IgD-negative memory B cell (primary cell): ENCODE measurements at regions not wholly inside any gene's neighbourhood (a gene's known extent, or its start where the extent isn't known, plus 50 kb on each side); places are given as distances from the start of the nearest gene placed in this dataset.

ENCODE experiments used
- H3K27ac Mint-ChIP-seq, 3 donors: one replicate each; pipeline ENCODE4 v1.8.0; 2020 to 2022; ENCODE audit warnings: mild to moderate bottlenecking in 3 of 3, mixed read lengths in 3 of 3, moderate library complexity in 1 of 3
- H3K27me3 Mint-ChIP-seq: one replicate; pipeline ENCODE4 v1.8.0; 2021; ENCODE audit warnings: mixed read lengths
- H3K36me3 Mint-ChIP-seq: one replicate; pipeline ENCODE4 v1.8.0; 2020; ENCODE audit warnings: mild to moderate bottlenecking, mixed read lengths
- H3K4me1 Mint-ChIP-seq, 3 donors: one replicate each; pipeline ENCODE4 v1.8.0; 2020 to 2022; ENCODE audit warnings: mixed read lengths in 3 of 3, mild to moderate bottlenecking in 1 of 3
- H3K4me3 Mint-ChIP-seq, 4 donors: one replicate each; pipeline ENCODE4 v1.8.0; 2020 to 2022; ENCODE audit warnings: mild to moderate bottlenecking in 4 of 4, mixed read lengths in 4 of 4, moderate library complexity in 3 of 4
- H3K9me3 Mint-ChIP-seq, 3 donors: one replicate each; pipeline ENCODE4 v1.8.0; 2020 to 2021; ENCODE audit warnings: mixed read lengths in 3 of 3, mild to moderate bottlenecking in 1 of 3

DNA sequence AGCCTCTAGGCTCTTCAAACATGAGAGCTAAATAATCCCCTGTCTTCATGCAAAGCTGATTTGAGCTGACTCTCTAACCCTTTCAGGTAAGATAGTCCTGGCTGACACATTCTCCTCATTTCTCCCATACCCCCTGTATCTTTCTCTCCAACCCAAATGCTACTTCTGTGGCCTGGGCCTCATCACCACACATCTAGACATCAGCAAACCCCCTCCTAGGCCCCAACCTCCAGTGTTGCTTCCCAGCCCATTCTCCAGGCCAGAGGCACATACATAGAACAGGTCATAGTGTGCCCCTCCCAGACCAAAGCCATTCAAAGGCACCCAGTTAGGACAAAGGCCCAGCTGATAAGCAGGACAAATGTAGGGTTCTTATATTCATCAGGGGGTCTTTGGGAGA lies 84.9 kb downstream of the ANKRD60 start:
- H3K27me3 Mint-ChIP-seq = peaks cover 8% of the 10 kb centered on the region
- no peak overlapping the region for H3K4me3 Mint-ChIP-seq
- no peaks in the 10 kb centered on the region for H3K4me1 Mint-ChIP-seq
- no peaks in the 10 kb centered on the region for H3K36me3 Mint-ChIP-seq
- no peak overlapping the region for H3K27ac Mint-ChIP-seq
- H3K9me3 Mint-ChIP-seq = peaks cover 0 to 8% (median 0%) of the 10 kb centered on the region in 3 donors

- Mint-ChIP-seq H3K4me3 (no peak overlapping the region), H3K27me3 (peaks cover 11% of the 10 kb centered on the region), H3K9me3 (peaks cover 0 to 7% (median 0%) of the 10 kb centered on the region in 3 donors), H3K4me1 (no peaks in the 10 kb centered on the region), H3K36me3 (no peaks in the 10 kb centered on the region), H3K27ac (no peak overlapping the region)
Measured at GRCh38 chr20:58142843-58143185, 85.6 kb downstream of the ANKRD60 start.

DNA sequence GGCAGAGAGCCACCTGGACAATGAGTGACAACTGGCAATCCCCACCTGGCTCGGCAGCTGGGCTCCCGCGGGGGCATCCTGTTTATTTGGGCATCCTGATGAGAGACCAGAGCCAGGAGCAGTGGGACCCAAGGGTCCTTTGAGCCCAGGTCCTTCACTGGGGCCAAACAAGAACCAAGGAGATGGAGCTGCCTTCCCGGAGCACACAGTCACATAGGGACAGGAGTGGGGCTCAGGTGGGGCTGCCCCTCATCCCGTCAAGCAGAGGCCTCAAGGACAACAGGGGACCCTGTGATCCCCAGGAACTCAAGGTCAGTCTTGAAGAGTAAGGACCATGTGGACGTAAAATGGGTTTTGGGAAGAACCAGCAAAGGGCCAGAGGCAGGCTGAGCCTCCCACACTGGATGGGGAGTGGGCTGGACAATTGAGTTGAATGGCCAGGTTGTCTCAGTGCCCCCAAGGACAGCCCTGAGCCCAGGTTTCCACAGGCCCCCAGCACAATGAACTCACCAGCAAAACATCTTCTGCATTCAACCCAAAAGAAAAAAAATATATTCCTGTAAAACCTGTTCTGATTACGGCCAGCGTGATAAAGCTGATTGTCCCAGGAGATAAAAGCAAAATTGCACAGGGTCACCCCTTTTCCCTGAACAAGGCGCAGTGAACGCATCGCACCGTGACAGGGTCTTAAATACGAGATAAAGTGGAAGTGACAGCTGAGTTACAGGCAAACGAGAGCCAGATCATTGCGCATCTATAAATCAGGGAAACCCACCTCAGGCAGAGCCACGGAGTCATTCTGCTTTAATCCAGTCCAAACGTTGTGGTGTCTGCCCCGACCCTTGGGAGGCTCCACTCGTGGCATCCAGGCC lies 86.2 kb downstream of the ANKRD60 start:
- Mint-ChIP-seq H3K36me3 (no peaks in the 10 kb centered on the region), H3K4me1 (no peaks in the 10 kb centered on the region), H3K27me3 (peaks cover 14% of the 10 kb centered on the region), H3K4me3 (no peak overlapping the region), H3K27ac (no peak overlapping the region), H3K9me3 (peaks cover 0 to under 1% (median 0%) of the 10 kb centered on the region in 3 donors)

DNA sequence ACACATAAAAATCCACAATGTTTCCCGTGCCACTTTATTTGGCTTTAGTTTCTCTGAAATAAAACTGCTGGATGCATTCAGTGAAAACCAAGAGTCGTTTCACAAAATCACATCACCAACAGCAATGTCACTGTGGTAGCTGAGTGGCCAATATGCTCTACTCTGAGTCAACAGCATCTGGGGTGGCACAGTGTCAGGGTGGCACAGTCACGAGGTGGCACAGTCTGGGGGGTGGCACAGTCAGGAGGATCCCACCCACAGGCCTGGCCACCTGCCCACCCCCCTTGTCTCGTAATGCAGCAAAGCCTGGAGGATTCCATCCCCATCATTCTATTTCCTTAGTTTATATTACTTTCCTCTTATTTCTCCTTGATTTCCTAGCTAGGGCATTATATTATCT lies 87.0 kb downstream of the ANKRD60 start:
- peaks cover 20% of the 10 kb centered on the region for H3K27me3 Mint-ChIP-seq
- no peaks in the 10 kb centered on the region for H3K4me1 Mint-ChIP-seq

DNA sequence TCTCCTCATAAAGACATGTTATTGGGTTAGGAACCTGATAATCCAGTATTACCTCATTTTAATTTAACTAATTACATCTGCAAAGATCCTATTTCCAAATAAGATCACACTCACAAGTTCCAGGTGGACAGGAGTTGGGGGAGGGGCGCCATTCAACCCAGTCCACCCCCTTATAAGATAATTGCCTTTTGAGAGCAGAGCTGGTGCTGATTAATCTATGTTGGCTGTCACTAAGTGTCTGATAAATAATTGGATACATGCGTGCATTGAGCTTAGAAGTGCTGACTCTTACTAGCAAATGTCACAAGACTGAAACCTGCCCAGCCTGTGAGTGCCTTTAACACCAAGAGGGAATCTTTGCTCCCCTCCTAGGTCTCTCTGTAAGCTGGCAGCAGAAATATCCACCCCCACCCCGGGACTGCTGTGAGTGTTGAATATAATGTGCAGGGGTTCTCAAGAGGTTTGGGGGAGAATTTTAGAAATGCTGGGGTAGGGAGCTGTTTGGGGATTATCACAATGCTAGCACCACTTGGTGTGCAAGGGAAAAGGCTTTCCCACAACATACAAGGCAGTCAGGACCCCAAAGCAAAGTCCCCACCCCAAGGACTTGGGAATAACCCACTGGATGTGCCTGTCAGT lies 87.5 kb downstream of the ANKRD60 start:
- H3K27ac Mint-ChIP-seq = no peak overlapping the region
- H3K36me3 Mint-ChIP-seq = no peaks in the 10 kb centered on the region
- no peaks in the 10 kb centered on the region for H3K4me1 Mint-ChIP-seq
- H3K4me3 Mint-ChIP-seq = no peak overlapping the region
- H3K9me3 Mint-ChIP-seq = no peaks in the 10 kb centered on the region
- peaks cover 22% of the 10 kb centered on the region for H3K27me3 Mint-ChIP-seq

More for the DNA sequence above, 87.0 kb downstream of the ANKRD60 start:
- Mint-ChIP-seq H3K9me3 (no peaks in the 10 kb centered on the region), H3K4me3 (no peak overlapping the region), H3K27ac (no peak overlapping the region), H3K36me3 (no peaks in the 10 kb centered on the region)

- Mint-ChIP-seq H3K27me3 (peaks cover 24% of the 10 kb centered on the region), H3K4me3 (no peak overlapping the region), H3K36me3 (no peaks in the 10 kb centered on the region), H3K27ac (no peak overlapping the region), H3K4me1 (no peaks in the 10 kb centered on the region), H3K9me3 (no peaks in the 10 kb centered on the region)
Measured at GRCh38 chr20:58139849-58140786, 88.3 kb downstream of the ANKRD60 start.

GRCh38 chr20:58138395-58138794 lies 90.1 kb downstream of the ANKRD60 start:
- peaks cover 27% of the 10 kb centered on the region for H3K27me3 Mint-ChIP-seq
- H3K4me3 Mint-ChIP-seq = no peak overlapping the region
- peaks cover 0 to 1% (median 0%) of the 10 kb centered on the region in 3 donors for H3K4me1 Mint-ChIP-seq
- H3K9me3 Mint-ChIP-seq = peaks cover 0 to 2% (median 0%) of the 10 kb centered on the region in 3 donors
- H3K27ac Mint-ChIP-seq = no peak overlapping the region
- no peaks in the 10 kb centered on the region for H3K36me3 Mint-ChIP-seq

DNA sequence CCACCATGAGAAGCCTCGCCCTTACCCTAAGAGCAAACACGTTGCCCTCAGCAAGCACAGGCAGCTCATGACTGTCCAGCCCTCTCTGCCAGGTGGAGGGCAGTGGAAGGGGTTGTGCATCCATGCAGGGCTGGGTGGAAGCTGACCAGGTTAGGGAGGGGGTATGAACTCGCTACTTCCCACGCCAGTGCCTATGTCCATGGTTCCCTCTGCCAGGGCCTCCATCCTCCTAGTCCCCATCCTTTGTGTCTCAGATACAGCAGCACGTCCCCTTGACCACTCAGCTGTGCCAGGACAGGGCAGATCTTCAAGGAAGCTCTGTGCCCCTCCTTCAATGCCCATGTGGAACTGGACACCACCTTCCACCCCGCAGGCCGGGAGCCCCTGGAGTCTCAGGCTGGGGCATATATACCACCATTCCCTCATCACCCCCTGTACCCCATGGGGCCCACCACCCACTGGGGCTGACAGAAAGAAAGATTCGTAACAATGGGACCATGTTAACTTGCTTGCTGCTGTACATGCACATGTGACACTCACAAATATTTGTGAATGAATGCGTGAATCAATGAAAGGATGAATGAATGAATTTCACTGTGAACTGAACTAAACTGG lies 90.7 kb downstream of the ANKRD60 start:
- Mint-ChIP-seq H3K4me1 (peaks cover 0 to 1% (median 0%) of the 10 kb centered on the region in 3 donors), H3K9me3 (peaks cover 0 to 2% (median 0%) of the 10 kb centered on the region in 3 donors), H3K4me3 (no peak overlapping the region), H3K27ac (no peak overlapping the region), H3K36me3 (no peaks in the 10 kb centered on the region), H3K27me3 (peaks cover 27% of the 10 kb centered on the region)

- Mint-ChIP-seq H3K27ac (no peak overlapping the region), H3K4me3 (no peak overlapping the region), H3K4me1 (peaks cover 0 to 1% (median 0%) of the 10 kb centered on the region in 3 donors), H3K36me3 (no peaks in the 10 kb centered on the region), H3K27me3 (peaks cover 29% of the 10 kb centered on the region), H3K9me3 (peaks cover 0 to 2% (median 0%) of the 10 kb centered on the region in 3 donors)
Measured at GRCh38 chr20:58137236-58137635, 91.2 kb downstream of the ANKRD60 start.

DNA sequence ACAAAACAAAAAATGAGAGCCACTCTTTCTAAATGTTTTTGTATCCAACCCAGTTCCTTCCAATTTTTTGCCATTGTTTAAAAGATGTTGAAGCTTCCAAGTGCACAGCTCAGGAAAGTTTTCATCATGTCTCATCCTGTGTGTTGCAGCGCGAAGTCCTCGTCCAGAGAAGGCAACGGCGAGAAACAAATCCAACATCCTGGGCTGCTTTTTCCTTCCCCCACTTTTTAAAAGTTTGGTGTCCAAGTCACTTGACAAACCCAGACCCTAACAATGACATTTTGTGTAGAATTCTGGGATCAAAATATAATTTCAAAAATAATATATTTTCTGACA lies 92.3 kb downstream of the ANKRD60 start:
- Mint-ChIP-seq H3K4me3 (no peak overlapping the region), H3K27me3 (peaks cover 38% of the 10 kb centered on the region), H3K9me3 (peaks cover 0 to 2% (median 0%) of the 10 kb centered on the region in 3 donors), H3K4me1 (peaks cover 0 to 1% (median 1%) of the 10 kb centered on the region in 3 donors), H3K27ac (no peak overlapping the region), H3K36me3 (no peaks in the 10 kb centered on the region)

DNA sequence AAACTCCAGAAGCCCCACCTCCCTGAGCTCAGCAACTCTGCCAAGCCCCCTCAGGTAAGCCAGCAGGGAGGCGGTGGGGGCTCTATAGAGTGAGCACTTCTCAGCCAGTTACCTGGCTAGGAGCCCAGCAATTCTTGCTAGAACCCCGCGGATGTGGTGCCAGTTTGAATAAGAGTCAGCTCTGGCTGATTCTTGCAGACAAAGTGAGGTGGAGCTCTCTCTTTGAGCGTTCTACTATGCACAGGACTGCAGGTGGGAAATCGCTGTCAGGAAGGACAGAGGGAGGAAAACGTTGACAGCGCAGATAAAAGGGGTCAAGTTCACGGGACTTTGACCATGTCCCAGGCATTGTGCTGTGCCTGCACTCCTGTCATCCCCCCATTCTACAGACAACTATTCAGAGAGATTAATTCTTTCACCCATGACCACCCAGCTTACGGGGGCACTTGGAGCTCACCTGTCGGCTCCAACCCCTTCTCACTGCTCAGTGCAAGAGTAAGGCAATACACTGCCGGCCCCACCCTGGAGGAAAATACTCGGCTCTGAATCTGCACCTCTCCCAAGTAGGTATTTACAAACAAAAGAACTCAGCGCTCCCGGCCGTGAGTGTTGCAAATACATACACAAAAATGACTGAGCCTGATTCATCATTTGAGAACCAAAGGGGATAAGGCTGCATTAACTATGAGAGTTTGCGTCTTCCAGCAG lies 92.9 kb downstream of the ANKRD60 start:
- peaks cover 0 to 2% (median 0%) of the 10 kb centered on the region in 3 donors for H3K9me3 Mint-ChIP-seq
- no peak overlapping the region for H3K27ac Mint-ChIP-seq
- peaks cover 37% of the 10 kb centered on the region for H3K27me3 Mint-ChIP-seq
- H3K36me3 Mint-ChIP-seq = no peaks in the 10 kb centered on the region
- peaks cover 0 to 1% (median 1%) of the 10 kb centered on the region in 3 donors for H3K4me1 Mint-ChIP-seq
- H3K4me3 Mint-ChIP-seq = no peak overlapping the region

DNA sequence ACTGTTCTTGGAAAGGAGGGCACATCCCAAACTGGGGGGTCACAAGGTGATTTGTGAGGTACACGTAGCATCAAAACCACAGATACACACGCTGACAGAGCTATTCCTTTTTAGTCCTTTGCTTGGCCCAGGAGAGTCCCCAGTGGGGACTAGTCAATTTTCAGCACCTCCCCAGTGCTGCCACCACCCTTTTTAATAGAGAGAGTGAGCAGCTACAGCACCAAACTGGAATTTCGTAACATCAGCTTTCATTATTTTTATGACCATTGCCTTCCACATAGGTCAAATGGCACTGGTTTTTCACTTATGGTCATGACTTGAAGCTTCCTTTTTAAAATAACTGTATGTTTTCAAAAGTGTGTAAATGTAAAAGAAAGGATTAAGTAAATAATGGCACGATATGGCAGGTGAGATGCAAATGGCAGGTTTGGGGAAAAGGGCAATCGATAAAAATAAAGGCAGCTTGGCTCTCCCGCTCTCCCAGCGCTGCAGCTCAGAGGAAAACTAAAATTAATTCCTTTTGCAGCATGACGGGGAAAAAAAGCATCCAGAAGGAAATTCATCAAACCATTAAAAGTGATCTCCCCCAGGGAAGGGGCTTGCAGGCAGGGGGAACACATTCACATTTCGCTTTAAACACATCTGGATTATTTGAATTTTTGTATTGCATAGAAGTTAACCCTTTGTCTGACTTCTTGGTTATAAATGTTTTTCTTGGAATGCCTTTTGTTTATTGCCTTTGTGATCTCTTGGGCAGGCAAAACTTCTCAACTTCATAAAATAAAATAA lies 95.2 kb downstream of the ANKRD60 start:
- Mint-ChIP-seq H3K4me1 (peaks cover 0 to 1% (median 1%) of the 10 kb centered on the region in 3 donors), H3K9me3 (peaks cover 0 to 4% (median 0%) of the 10 kb centered on the region in 3 donors), H3K27ac (no peak overlapping the region), H3K36me3 (peaks cover under 1% of the 10 kb centered on the region), H3K4me3 (no peak overlapping the region), H3K27me3 (peaks cover 43% of the 10 kb centered on the region)

DNA sequence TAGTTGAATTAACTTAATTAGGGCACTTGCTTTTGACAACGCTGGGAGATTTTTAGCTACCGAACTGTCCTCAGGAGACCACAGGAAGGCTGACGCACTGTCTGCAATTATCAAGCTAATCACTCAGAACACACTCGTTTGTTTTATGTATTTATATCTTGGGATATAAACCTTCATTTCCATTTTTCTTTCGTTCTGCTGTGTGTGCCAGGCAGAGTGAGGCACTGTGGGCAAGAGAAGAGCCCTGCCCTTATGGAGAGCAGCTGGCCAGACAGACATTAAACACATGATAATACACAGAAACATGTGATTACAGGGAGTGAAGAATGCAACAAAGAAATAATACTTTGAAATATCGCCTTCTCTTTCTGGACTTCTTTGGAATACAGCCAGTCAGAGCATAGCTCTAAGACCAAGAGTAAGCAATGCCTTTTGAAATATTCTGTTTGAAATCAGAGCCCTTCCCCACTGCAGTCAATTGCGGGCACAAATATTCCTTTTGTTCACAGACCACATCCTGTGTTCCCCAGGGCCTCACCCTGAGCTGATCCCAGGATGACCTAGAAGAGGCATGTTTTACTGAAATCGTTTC lies 96.8 kb downstream of the ANKRD60 start:
- H3K27ac Mint-ChIP-seq = no peak overlapping the region
- H3K4me3 Mint-ChIP-seq = no peak overlapping the region
- H3K27me3 Mint-ChIP-seq = peaks cover 38% of the 10 kb centered on the region
- peaks cover 0 to 1% (median 1%) of the 10 kb centered on the region in 3 donors for H3K4me1 Mint-ChIP-seq
- peaks cover 1% of the 10 kb centered on the region for H3K36me3 Mint-ChIP-seq
- H3K9me3 Mint-ChIP-seq = peaks cover 0 to 4% (median 0%) of the 10 kb centered on the region in 3 donors
